Left ventricle myocardium inferior (tissue), 1 donor: ENCODE measurements at regions not wholly inside any gene's neighbourhood (a gene's known extent, or its start where the extent isn't known, plus 50 kb on each side); places are given as distances from the start of the nearest gene placed in this dataset.
"Not testable (repeated sequence)": the region's sequence is repeated elsewhere in the genome, so short reads cannot be mapped to it uniquely, and the experiment has no call there.

ENCODE experiments used
- DNase-seq: peaks from one replicate; pipeline ENCODE4 v3.0.0-alpha.2; 2020
- H3K27ac ChIP-seq: fragments of 200-600 bp; replicated peaks from 2 replicates; pipeline ENCODE4 v1.8.0; 2021
- H3K27me3 ChIP-seq: fragments of 200-600 bp; 2 replicates; pipeline ENCODE4 v1.8.0; 2021; ENCODE audit warnings: low read depth
- H3K36me3 ChIP-seq: fragments of 200-600 bp; 2 replicates; pipeline ENCODE4 v1.8.0; 2021
- H3K4me1 ChIP-seq: fragments of 200-600 bp; 2 replicates; pipeline ENCODE4 v1.8.0; 2021
- H3K4me3 ChIP-seq: fragments of 200-600 bp; 2 replicates; pipeline ENCODE4 v1.8.0; 2021; ENCODE audit warnings: mild to moderate bottlenecking, moderate library complexity
- H3K9me3 ChIP-seq: fragments of 200-600 bp; replicated peaks from 2 replicates; pipeline ENCODE4 v1.8.0; 2021
- CTCF ChIP-seq: fragments of 200-600 bp; IDR thresholded peaks from 2 replicates; pipeline ENCODE4 v1.8.0; 2021; ENCODE audit warnings: antibody characterized with exemption, mild to moderate bottlenecking, borderline replicate concordance
- intact Hi-C: fragments of 100-400 bp; cut with micrococcal nuclease; formaldehyde crosslinking; loops from one replicate; pipeline ENCODE4 v1.11.0; 2022
- donor health status: DM: no; HTN: yes; CAD: no; lungs with severe emphysema.

DNA sequence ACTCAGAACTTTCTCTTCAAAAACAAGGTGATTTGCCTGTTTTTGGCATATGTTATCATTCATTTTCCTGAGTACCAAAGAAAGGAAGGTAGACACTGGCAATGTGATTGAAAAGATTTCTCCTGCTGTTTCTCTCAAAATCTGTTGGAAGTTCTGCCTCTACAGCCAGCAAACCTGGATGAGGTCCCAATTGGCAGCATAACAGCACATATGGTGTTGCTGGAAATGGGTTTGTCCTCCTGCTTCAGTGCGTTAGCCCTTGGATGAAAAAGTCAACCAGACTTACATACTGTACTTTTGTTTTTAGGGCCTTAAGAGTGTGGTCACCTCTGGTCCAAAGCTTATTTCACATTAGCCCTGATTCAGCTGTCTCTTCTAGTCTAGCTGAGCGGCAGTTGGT, 237.6 kb upstream of the MME start:
- intact Hi-C loops, result no loop called here
- no peak for TF ChIP-seq CTCF
- H3K4me1 ChIP-seq, result no peaks in the 10 kb centered on the region
- H3K27me3 ChIP-seq, result no peaks in the 10 kb centered on the region
- no peak overlapping the region for H3K27ac ChIP-seq
- H3K4me3 ChIP-seq, result no peak overlapping the region
- DNase-seq, result no peak
- H3K9me3 ChIP-seq, result no peaks in the 10 kb centered on the region
- H3K36me3 ChIP-seq, result no peaks in the 10 kb centered on the region

- no peak overlapping the region for H3K4me3 ChIP-seq
- TF ChIP-seq CTCF, result no peak
- no peak for DNase-seq
- H3K27ac ChIP-seq, result no peak overlapping the region
- H3K9me3 ChIP-seq, result no peaks in the 10 kb centered on the region
- H3K36me3 ChIP-seq, result no peaks in the 10 kb centered on the region
- no peaks in the 10 kb centered on the region for H3K4me1 ChIP-seq
- H3K27me3 ChIP-seq, result no peaks in the 10 kb centered on the region
- intact Hi-C loops, result no loop called here
Observed at GRCh38 chr3:154835639-154836038, 244.5 kb upstream of the MME start.

GRCh38 chr3:154834831-154835230, 245.3 kb upstream of the MME start:
- H3K9me3 ChIP-seq, H3K27ac ChIP-seq, H3K4me3 ChIP-seq, H3K36me3 ChIP-seq, H3K4me1 ChIP-seq, H3K27me3 ChIP-seq, intact Hi-C loops, DNase-seq: not testable (repeated sequence)

DNA sequence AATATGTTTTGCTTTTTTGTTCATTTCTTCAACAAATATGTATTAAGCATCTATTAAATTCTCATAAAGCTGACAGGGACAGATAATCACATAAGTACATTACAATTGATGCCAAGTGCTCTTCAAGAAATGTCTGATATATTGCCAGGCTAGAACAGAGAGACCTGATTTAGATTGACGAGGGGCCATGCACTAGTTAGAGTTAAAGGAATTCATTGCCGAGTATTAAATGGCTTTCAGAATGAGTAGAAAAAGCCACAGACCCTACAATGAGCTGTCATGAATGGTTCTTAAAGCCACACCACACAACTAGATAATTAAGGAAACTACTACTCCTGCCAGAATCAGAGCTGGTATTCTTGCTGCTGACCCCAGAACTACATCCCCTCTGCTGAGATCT, 250.2 kb upstream of the MME start:
- DNase-seq, result no peak

DNA sequence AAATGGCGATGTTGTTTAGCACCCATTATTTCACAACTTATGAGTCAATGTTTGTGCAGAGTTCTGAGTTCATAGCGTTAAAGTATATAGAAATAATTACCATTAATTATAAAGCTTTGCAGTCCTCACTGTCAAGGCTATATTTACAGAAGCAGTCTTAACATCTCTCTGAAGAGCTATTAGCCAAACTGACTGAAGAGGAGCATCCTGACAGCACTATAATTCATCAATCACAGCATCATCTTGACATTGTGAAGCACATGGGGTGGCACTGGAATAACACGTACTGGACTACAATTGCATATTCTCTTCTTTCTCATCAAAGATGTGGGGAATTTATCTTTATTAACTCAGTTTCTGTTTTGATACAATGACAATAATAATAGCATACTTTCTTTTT, 260.6 kb upstream of the MME start:
- no peaks in the 10 kb centered on the region for H3K4me1 ChIP-seq
- intact Hi-C loops, result no loop called here
- no peaks in the 10 kb centered on the region for H3K27me3 ChIP-seq
- no peak for TF ChIP-seq CTCF
- no peaks in the 10 kb centered on the region for H3K36me3 ChIP-seq
- no peak overlapping the region for H3K4me3 ChIP-seq
- peaks cover 32% of the 10 kb centered on the region for H3K9me3 ChIP-seq
- DNase-seq, result no peak
- H3K27ac ChIP-seq, result no peak overlapping the region

More for the DNA sequence above, 250.2 kb upstream of the MME start:
- no peaks in the 10 kb centered on the region for H3K27me3 ChIP-seq
- no peaks in the 10 kb centered on the region for H3K4me1 ChIP-seq
- peaks cover 8% of the 10 kb centered on the region for H3K9me3 ChIP-seq
- intact Hi-C loops, result no loop called here
- H3K4me3 ChIP-seq, result no peak overlapping the region
- no peaks in the 10 kb centered on the region for H3K36me3 ChIP-seq
- no peak overlapping the region for H3K27ac ChIP-seq
- no peak for TF ChIP-seq CTCF

DNA sequence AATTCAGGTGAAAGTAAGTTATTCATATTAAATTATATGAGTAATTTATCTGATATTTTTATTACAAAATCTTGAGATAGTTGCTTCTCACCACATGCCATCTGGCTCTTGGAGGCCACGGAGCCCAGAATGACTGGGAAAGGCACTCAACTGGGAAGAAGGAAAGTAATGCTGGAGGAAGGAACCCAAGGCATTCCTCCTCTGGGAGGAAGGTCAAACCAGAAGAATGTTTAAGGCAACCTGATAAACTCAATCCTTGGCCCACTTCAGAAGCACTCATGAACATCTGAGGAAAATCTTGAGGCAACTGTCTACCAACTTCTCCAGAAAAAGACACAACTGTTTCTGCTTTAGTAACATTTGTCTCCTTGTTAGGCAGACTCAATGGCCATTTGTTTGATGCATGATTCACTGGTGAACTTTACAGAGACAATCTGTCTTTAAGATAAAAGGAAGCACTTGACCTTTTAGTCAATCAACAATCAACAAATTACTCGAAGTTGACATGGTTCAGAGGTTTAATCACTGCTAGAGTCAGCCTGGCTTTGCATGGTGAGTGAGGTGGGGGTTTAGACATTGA, 261.4 kb upstream of the MME start:
- Histone ChIP-seq H3K27ac (no peak overlapping the region), H3K4me1 (no peaks in the 10 kb centered on the region), H3K9me3 (peaks cover 29% of the 10 kb centered on the region), H3K27me3 (no peaks in the 10 kb centered on the region), H3K4me3 (no peak overlapping the region), H3K36me3 (no peaks in the 10 kb centered on the region)
- DNase-seq, result no peak
- intact Hi-C loops, result no loop called here
- no peak for TF ChIP-seq CTCF

- H3K36me3 ChIP-seq, H3K27me3 ChIP-seq, H3K4me1 ChIP-seq, DNase-seq, H3K27ac ChIP-seq, intact Hi-C loops, H3K4me3 ChIP-seq: not testable (repeated sequence)
- H3K9me3 ChIP-seq, result peaks cover 40% of the 10 kb centered on the region
Observed at GRCh38 chr3:154810017-154810416, 270.1 kb upstream of the MME start.
